Forelimb muscle (tissue), 1 donor: ENCODE measurements at regions not wholly inside any gene's neighbourhood (a gene's known extent, or its start where the extent isn't known, plus 50 kb on each side); places are given as distances from the start of the nearest gene placed in this dataset.

Experiments used
- DNase-seq: peaks from one replicate; pipeline ENCODE4 v3.0.0-alpha.2; 2013; ENCODE audit warnings: low read depth

DNA sequence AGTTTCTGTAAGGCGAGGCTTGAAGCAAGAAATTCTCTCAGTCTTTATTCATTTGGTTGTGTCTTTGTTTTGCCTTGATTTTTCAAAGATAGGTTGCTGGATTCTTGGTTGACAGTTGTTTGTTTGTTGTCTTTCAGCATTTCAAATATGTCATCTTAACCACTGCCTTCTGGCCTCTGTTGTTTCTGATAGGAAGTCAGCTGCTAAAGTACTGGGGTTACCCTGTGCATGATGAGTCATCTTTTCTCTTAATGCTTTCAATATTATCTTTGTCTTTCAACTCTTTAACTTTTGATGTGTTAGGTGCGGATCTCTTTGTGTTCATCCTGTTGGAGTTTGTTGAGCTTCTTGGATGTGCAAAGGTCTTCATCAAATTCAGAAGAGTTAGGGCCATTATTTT is 1571.3 kb downstream of the MAT2B start:
- DNase-seq: no peak

DNA sequence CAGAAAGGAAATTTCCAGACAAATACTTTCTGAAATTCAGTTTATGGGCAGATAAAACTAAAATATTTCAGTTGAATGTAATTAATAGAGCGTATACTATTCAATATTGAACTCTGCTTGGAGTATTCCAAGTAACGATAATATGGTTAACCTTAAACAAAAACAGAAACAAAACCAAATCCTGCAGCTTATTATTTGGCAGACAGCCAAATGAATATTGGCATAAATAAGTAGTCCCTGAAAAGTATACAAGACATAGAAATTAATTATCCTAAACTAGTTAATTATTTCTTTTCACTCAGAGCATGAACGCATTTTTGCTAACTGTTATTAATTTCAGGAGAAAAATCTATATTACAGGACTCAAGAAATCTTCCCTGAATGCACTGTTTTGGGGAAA is 1574.0 kb downstream of the MAT2B start:
- DNase-seq: no peak

DNA sequence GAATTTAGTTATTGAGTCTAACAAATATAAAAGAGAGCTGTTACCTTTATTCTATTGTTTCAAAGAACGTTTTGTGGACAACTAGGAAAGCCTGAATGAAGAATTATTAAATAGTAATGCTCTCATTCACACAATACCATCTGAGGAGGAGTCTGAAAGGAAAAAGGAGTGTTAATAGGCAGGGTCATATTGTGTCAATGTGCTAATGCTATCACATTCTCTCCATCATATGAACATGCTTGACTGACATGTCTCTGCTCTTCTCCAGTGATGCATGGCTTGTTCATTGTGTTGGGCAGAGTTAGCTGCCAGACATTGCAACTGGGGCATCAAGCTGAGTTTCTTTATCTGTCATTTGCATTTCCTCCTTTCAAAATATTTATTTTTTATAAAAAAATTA is 1578.0 kb downstream of the MAT2B start:
- DNase-seq: no peak

GRCh38 chr5:165086465-165086864 is 1581.0 kb downstream of the MAT2B start:
- DNase-seq: no peak

DNA sequence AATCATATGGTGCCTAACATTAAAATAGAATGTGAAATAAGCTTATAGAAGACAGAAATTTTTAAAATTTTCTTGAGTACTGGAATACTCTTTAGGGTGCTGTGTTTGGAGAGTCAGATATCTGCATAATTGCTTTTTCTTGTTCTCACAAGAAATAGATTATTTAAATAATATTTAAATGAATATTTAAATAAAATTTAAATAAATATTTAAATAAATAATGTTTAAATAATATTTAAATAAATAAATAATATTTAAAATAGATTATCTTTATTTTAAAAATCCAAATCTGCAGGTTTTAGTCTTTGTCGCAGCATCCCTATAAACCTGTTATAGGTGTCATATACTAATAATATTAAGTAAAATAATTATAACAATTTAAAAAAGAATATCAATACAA is 1589.4 kb downstream of the MAT2B start:
- no peak for DNase-seq

GRCh38 chr5:165101709-165102108 is 1596.3 kb downstream of the MAT2B start:
- no peak for DNase-seq

GRCh38 chr5:165104611-165105010 is 1599.2 kb downstream of the MAT2B start:
- no peak for DNase-seq

GRCh38 chr5:165108809-165109208 is 1603.4 kb downstream of the MAT2B start:
- no peak for DNase-seq

DNA sequence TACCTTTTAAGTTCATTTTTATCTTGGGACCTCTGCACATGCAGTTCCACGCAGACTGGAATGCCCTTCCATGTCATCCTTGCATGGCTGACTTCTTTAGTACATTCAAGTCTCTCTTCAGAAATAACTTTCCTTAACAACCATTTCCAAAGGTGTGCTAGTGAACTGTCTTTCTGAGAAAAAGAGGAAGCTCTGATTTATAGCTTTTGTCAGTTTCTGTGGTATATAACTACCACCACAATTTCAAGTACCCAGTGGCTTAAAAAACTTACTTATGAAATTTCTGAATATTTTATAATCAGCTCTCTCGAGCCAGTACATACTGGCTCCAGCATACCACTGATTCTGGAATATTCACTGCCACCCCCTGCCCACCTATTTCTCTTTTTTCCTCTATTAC is 1613.8 kb downstream of the MAT2B start:
- no peak for DNase-seq

DNA sequence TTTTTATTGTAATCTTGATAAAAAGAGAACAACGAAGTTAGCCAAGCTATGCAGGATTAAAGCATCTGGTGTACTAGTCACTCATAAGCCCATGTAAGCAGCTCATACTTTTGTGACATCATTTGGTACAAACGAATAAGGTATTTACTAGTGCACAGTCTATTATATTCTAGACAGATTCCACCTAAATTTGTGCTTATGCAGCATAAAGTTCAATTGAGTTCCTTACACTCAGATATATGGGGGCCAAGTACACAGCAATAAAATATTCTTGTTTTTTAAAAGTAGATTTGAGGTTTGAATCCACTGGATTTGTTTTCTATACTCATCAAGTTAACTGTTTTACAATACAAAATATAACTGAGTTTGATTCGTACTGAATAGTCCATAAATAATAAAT is 1621.2 kb downstream of the MAT2B start:
- DNase-seq: no peak

- DNase-seq: no peak
Measured at GRCh38 chr5:165127941-165128340, 1622.5 kb downstream of the MAT2B start.

- no peak for DNase-seq
Measured at GRCh38 chr5:165130656-165131055, 1625.2 kb downstream of the MAT2B start.

GRCh38 chr5:165134155-165134554 is 1628.7 kb downstream of the MAT2B start:
- DNase-seq: no peak

DNA sequence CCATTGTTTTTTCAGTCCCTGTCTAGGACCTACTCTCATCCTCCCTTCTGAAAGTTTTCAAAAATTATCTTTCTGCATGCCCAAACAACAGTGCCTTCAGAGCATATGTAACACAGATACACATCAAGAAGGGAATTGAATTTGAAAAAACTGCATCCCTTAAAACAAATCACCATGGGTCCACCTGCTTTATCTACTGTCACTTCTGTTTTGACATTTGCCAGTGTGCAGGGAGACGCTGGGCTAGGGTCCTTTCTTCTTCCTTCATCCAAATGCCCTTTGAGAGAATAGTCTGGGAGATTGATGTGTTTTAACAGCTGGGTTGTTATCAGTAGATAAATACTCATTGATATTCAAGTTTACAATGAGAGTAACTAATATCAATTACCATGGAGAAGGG is 1630.1 kb downstream of the MAT2B start:
- DNase-seq: no peak

GRCh38 chr5:165137701-165138100 is 1632.3 kb downstream of the MAT2B start:
- DNase-seq: no peak

- no peak for DNase-seq
Measured at GRCh38 chr5:165138236-165138635, 1632.8 kb downstream of the MAT2B start.

DNA sequence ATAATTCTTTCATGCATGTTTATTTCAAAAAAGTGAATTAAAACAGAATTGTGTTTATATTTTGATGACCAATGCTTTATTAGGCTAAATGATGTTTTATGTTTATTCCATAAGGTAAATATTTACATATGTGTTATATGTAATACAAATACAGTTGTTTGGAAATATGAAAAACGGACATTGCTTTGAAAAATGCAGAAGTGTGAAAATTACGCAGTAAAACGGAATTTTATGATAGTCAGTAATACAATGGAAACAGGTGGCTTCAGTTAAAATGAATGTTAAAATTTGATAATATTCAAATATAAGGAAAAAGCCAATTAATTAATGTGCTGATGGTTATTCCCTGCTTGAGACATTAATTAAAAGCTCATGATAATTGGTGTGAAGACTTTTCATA is 1633.8 kb downstream of the MAT2B start:
- DNase-seq: no peak

DNA sequence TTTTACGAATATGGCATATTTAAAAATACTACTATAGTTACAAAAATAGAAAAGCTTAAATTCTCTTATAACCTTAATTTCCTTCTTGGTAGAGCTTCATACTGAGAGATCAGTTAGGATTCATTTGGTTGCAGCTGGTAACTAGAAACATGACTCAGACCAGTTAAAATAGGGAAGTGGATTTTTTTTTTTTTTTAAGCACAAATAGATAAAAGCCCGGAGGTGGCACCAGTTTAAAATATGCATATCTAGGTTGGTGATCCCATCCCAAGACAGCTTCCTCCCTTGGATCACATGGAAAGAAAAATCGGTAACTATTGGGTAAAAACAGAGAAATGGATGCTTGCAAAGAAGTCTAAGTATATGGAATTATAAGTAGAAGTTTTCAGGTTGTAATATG is 1634.3 kb downstream of the MAT2B start:
- DNase-seq: no peak

GRCh38 chr5:165143741-165144140 is 1638.3 kb downstream of the MAT2B start:
- DNase-seq: no peak

- DNase-seq: no peak
Measured at GRCh38 chr5:165149431-165149830, 1644.0 kb downstream of the MAT2B start.

- no peak for DNase-seq
Measured at GRCh38 chr5:165152058-165152457, 1646.6 kb downstream of the MAT2B start.

GRCh38 chr5:165157219-165157618 is 1651.8 kb downstream of the MAT2B start:
- DNase-seq: no peak

DNA sequence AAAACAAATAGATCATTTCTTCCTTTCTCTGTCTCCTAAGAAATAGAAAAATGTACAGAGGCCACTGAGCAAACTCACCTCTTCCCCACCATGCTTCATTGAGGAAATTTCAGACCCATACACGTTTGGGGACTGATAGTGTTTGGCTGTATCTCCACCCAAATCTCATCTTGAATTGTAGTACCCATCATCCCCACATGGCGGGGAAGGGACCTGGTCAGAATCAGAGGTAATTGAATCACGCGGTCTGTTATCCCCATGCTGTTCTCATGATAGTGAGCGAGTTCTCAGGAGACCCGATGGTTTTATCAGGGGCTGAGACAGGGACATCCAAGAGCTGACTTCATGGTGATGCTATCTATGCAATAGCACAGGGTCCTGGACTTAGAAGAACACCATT is 1655.8 kb downstream of the MAT2B start:
- DNase-seq: no peak

DNA sequence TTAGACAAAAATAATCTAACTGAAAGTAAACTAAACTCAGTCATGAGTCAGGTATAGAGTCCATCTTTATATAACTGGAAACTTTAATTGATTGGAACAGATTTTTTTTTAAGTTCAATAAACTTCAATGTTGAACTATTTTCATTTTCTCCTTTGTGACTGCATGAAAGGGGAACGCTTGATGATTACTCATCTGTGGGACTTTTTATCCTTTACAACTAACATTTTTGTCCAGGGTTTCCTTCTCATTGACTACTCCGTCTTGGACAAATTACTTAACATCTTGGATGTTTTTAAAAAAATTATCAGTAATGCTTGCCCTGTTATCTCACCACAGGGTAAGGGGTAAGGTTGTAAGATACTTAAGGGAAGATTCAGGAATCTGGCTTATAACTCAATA is 1658.4 kb downstream of the MAT2B start:
- DNase-seq: no peak

DNA sequence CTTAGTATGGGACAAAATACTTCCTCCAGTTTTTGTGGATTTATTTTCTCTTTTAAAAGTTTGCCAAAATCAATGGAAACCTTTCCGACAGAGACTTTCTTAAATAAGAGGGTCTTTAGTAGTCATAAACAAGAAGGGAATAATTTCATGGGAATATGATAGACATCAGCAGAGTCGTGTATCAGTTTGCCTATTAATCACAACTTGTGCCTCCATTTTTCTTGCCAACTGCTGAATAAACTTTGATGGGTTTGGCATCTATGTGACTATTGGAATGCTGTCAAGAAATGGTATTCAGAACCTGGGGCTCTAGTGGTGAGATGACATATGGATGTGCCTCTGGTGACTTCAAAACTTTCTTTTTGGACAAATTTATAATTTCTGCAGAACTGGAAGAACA is 1668.2 kb downstream of the MAT2B start:
- DNase-seq: no peak
